OCI-LY1 (cell line): ENCODE measurements at regions not wholly inside any gene's neighbourhood (a gene's known extent, or its start where the extent isn't known, plus 50 kb on each side); places are given as distances from the start of the nearest gene placed in this dataset.
"Not testable (repeated sequence)": the region's sequence is repeated elsewhere in the genome, so short reads cannot be mapped to it uniquely, and the experiment has no call there.

Source experiments
- H2AFZ ChIP-seq: fragments of 200-600 bp; sonication (generic), shearing (Covaris generic); 2 replicates; pipeline ENCODE4 v1.6.0; 2014; ENCODE audit warnings: antibody characterized with exemption, mild to moderate bottlenecking, low read length
- H3F3A ChIP-seq: fragments of 200-600 bp; sonication (generic), shearing (Covaris generic); 2 replicates; pipeline ENCODE4 v1.6.0; 2014; ENCODE audit warnings: mild to moderate bottlenecking, antibody characterized with exemption, low read length, moderate library complexity; ENCODE audit not compliant: insufficient read depth
- H3K27ac ChIP-seq: fragments of 200-600 bp; sonication (generic); 2 replicates; pipeline ENCODE4 v1.5.1; 2014; ENCODE audit warnings: low read length, mixed run types, mild to moderate bottlenecking, low read depth; ENCODE audit not compliant: poor library complexity, severe bottlenecking
- H3K27me3 ChIP-seq: fragments of 200-600 bp; sonication (generic); 2 replicates; pipeline ENCODE4 v1.6.0; 2014; ENCODE audit warnings: antibody characterized with exemption, mild to moderate bottlenecking, low read length, moderate library complexity; ENCODE audit not compliant: insufficient read depth
- H3K36me3 ChIP-seq: fragments of 200-600 bp; sonication (generic); 2 replicates; pipeline ENCODE4 v1.6.1; 2014; ENCODE audit warnings: mild to moderate bottlenecking, antibody characterized with exemption, low read length, moderate library complexity, mixed read lengths; ENCODE audit not compliant: insufficient read depth
- H3K4me1 ChIP-seq: fragments of 200-600 bp; sonication (generic); 2 replicates; pipeline ENCODE4 v1.5.1; 2014; ENCODE audit warnings: mild to moderate bottlenecking, low read length, moderate library complexity; ENCODE audit not compliant: insufficient read depth, severe bottlenecking
- H3K4me2 ChIP-seq: fragments of 200-600 bp; sonication (generic), shearing (Covaris generic); 2 replicates; pipeline ENCODE4 v1.6.1; 2014; ENCODE audit warnings: low read length
- H3K4me3 ChIP-seq: fragments of 200-600 bp; sonication (generic); 2 replicates; pipeline ENCODE4 v1.5.1; 2014; ENCODE audit warnings: low read length, low read depth, mild to moderate bottlenecking, mixed read lengths; ENCODE audit not compliant: poor library complexity, severe bottlenecking
- H3K79me2 ChIP-seq: fragments of 200-600 bp; shearing (Covaris generic); 2 replicates; pipeline ENCODE4 v1.6.1; 2016; ENCODE audit warnings: mixed run types, low read length, mixed read lengths; ENCODE audit not compliant: insufficient read depth
- H3K9ac ChIP-seq: fragments of 200-600 bp; sonication (generic), shearing (Covaris generic); 2 replicates; pipeline ENCODE4 v1.6.1; 2014; ENCODE audit warnings: mild to moderate bottlenecking, low read length, mixed read lengths
- H3K9me2 ChIP-seq: fragments of 200-600 bp; sonication (generic), shearing (Covaris generic); 2 replicates; pipeline ENCODE4 v1.6.1; 2014; ENCODE audit warnings: low read depth, mild to moderate bottlenecking, low read length, mixed read lengths
- H3K9me3 ChIP-seq: fragments of 200-600 bp; shearing (Covaris generic); 2 replicates; pipeline ENCODE4 v1.6.1; 2014; ENCODE audit warnings: low read length, mixed read lengths
- H4K20me1 ChIP-seq: fragments of 200-600 bp; sonication (generic), shearing (Covaris generic); 2 replicates; pipeline ENCODE4 v1.6.0; 2016; ENCODE audit warnings: mild to moderate bottlenecking, low read length; ENCODE audit not compliant: insufficient read depth
- CTCF ChIP-seq: fragments of 200-600 bp; sonication (generic), shearing (Covaris generic); IDR thresholded peaks from 2 replicates; pipeline ENCODE4 v1.5.1; 2017; ENCODE audit warnings: mild to moderate bottlenecking, antibody characterized with exemption, low read length, moderate library complexity, mixed read lengths
- EZH2 ChIP-seq: fragments of 200-600 bp; sonication (generic), shearing (Covaris generic); IDR thresholded peaks from 2 replicates; pipeline ENCODE4 v1.8.0; 2017; ENCODE audit warnings: borderline replicate concordance, mixed run types, mild to moderate bottlenecking, antibody characterized with exemption, low read length, moderate library complexity, mixed read lengths

- H3K27ac ChIP-seq = no peak overlapping the region
- H3K79me2 ChIP-seq = no peaks in the 10 kb centered on the region
Observed at GRCh38 chr18:70394672-70395071, 105.8 kb downstream of the SOCS6 start.

GRCh38 chr18:70390371-70391090 lies 101.7 kb downstream of the SOCS6 start:
- no peak overlapping the region for H3K27ac ChIP-seq
- no peaks in the 10 kb centered on the region for H3K36me3 ChIP-seq
- no peaks in the 10 kb centered on the region for H3K9me3 ChIP-seq
- no peaks in the 10 kb centered on the region for H3K4me1 ChIP-seq
- TF ChIP-seq CTCF (no peak), EZH2 (no peak)
- no peaks in the 10 kb centered on the region for H4K20me1 ChIP-seq
- no peak overlapping the region for H3K9ac ChIP-seq
- no peak overlapping the region for H2AFZ ChIP-seq
- no peaks in the 10 kb centered on the region for H3K27me3 ChIP-seq
- H3K79me2 ChIP-seq = no peaks in the 10 kb centered on the region
- H3K4me2 ChIP-seq = no peak overlapping the region
- no peaks in the 10 kb centered on the region for H3K9me2 ChIP-seq
- H3F3A ChIP-seq = no peaks in the 10 kb centered on the region
- no peak overlapping the region for H3K4me3 ChIP-seq

More at GRCh38 chr18:70394672-70395071, 105.8 kb downstream of the SOCS6 start:
- no peak for TF ChIP-seq EZH2
- TF ChIP-seq CTCF = no peak
- Histone ChIP-seq H3F3A (no peaks in the 10 kb centered on the region), H3K4me1 (no peaks in the 10 kb centered on the region), H3K4me2 (no peak overlapping the region), H3K36me3 (no peaks in the 10 kb centered on the region), H3K27me3 (no peaks in the 10 kb centered on the region), H3K9ac (no peak overlapping the region), H3K9me2 (no peaks in the 10 kb centered on the region), H4K20me1 (no peaks in the 10 kb centered on the region), H3K9me3 (no peaks in the 10 kb centered on the region), H2AFZ (no peak overlapping the region), H3K4me3 (no peak overlapping the region)

- not testable (repeated sequence) for H3F3A ChIP-seq, H3K79me2 ChIP-seq, H3K9me2 ChIP-seq, H3K9me3 ChIP-seq, H4K20me1 ChIP-seq, H3K4me1 ChIP-seq, H3K4me3 ChIP-seq, H3K27ac ChIP-seq, H3K27me3 ChIP-seq, H3K36me3 ChIP-seq, H3K4me2 ChIP-seq, H3K9ac ChIP-seq, H2AFZ ChIP-seq
Observed at GRCh38 chr18:70389036-70389435, 100.2 kb downstream of the SOCS6 start.

- no peaks in the 10 kb centered on the region for H3K79me2 ChIP-seq
- H3K27ac ChIP-seq = no peak overlapping the region
- TF ChIP-seq CTCF = no peak
- no peak for TF ChIP-seq EZH2
- H3K9me3 ChIP-seq = no peaks in the 10 kb centered on the region
- no peaks in the 10 kb centered on the region for H3F3A ChIP-seq
- no peak overlapping the region for H3K4me2 ChIP-seq
- H2AFZ ChIP-seq = no peak overlapping the region
- H3K4me1 ChIP-seq = no peaks in the 10 kb centered on the region
- no peaks in the 10 kb centered on the region for H4K20me1 ChIP-seq
- H3K4me3 ChIP-seq = no peak overlapping the region
- H3K36me3 ChIP-seq = no peaks in the 10 kb centered on the region
- H3K9me2 ChIP-seq = no peaks in the 10 kb centered on the region
- no peak overlapping the region for H3K9ac ChIP-seq
- no peaks in the 10 kb centered on the region for H3K27me3 ChIP-seq
Observed at GRCh38 chr18:70387027-70387426, 98.2 kb downstream of the SOCS6 start.
